GM12892 (cell line): ENCODE measurements at regions not wholly inside any gene's neighbourhood (a gene's known extent, or its start where the extent isn't known, plus 50 kb on each side); places are given as distances from the start of the nearest gene placed in this dataset.

Experiments used
- DNase-seq: peaks from one replicate; pipeline ENCODE4 v3.0.0; 2011; ENCODE audit not compliant: insufficient read length
- FAIRE-seq: peaks from 2 replicates; lab custom pipeline; 2011; peaks lifted over from hg19 to GRCh38; lab: Jason Lieb, UNC
- POLR2A ChIP-seq: IDR thresholded peaks from 2 replicates; pipeline ENCODE4 v1.6.1; 2011; ENCODE audit warnings: low read depth, low read length, control low read depth
- POLR2AphosphoS5 ChIP-seq: IDR thresholded peaks from 2 replicates; pipeline ENCODE4 v1.6.1; 2011; ENCODE audit warnings: low read depth, low read length, control low read depth
- TAF1 ChIP-seq: IDR thresholded peaks from 2 replicates; pipeline ENCODE4 v1.6.1; 2011; ENCODE audit warnings: low read depth, mild to moderate bottlenecking, control low read depth, low read length, borderline replicate concordance

- no peak for FAIRE-seq
- DNase-seq: no peak
- TF ChIP-seq POLR2AphosphoS5 (no peak), TAF1 (no peak), POLR2A (no peak)
Measured at GRCh38 chr2:220134756-220135534, 507.5 kb downstream of the SLC4A3 start.

GRCh38 chr2:220143336-220143735 lies 515.9 kb downstream of the SLC4A3 start:
- DNase-seq (no peak), FAIRE-seq (no peak)
- TF ChIP-seq TAF1 (no peak), POLR2AphosphoS5 (no peak), POLR2A (no peak)

- no peak for FAIRE-seq
- no peak for DNase-seq
- TF ChIP-seq POLR2AphosphoS5: no peak
- TF ChIP-seq TAF1: no peak
- no peak for TF ChIP-seq POLR2A
Measured at GRCh38 chr2:220144411-220144810, 517.0 kb downstream of the SLC4A3 start.

- TF ChIP-seq TAF1 (no peak), POLR2AphosphoS5 (no peak), POLR2A (no peak)
- no peak for FAIRE-seq
- DNase-seq: no peak
Measured at GRCh38 chr2:220147161-220148038, 520.0 kb downstream of the SLC4A3 start.

GRCh38 chr2:220148471-220149248 lies 521.2 kb downstream of the SLC4A3 start:
- no peak for TF ChIP-seq TAF1
- no peak for TF ChIP-seq POLR2AphosphoS5
- no peak for TF ChIP-seq POLR2A
- DNase-seq (no peak), FAIRE-seq (no peak)

GRCh38 chr2:220151341-220151740 lies 523.9 kb downstream of the SLC4A3 start:
- FAIRE-seq (no peak), DNase-seq (no peak)
- TF ChIP-seq TAF1: no peak
- TF ChIP-seq POLR2A: no peak
- no peak for TF ChIP-seq POLR2AphosphoS5

GRCh38 chr2:220152281-220152935 lies 525.0 kb downstream of the SLC4A3 start:
- TF ChIP-seq TAF1 (no peak), POLR2A (no peak), POLR2AphosphoS5 (no peak)
- DNase-seq (no peak), FAIRE-seq (no peak)

GRCh38 chr2:220153118-220153517 lies 525.7 kb downstream of the SLC4A3 start:
- FAIRE-seq (no peak), DNase-seq (no peak)
- TF ChIP-seq POLR2AphosphoS5 (no peak), POLR2A (no peak), TAF1 (no peak)

- FAIRE-seq: no peak
- DNase-seq: no peak
- TF ChIP-seq POLR2AphosphoS5 (no peak), POLR2A (no peak), TAF1 (no peak)
Measured at GRCh38 chr2:220154304-220154703, 526.9 kb downstream of the SLC4A3 start.

- no peak for DNase-seq
- no peak for TF ChIP-seq TAF1
- TF ChIP-seq POLR2AphosphoS5: no peak
- TF ChIP-seq POLR2A: no peak
- FAIRE-seq: no peak
Measured at GRCh38 chr2:220157312-220157711, 529.9 kb downstream of the SLC4A3 start.
